ENCODE measurements at regions not wholly inside any gene's neighbourhood (a gene's known extent, or its start where the extent isn't known, plus 50 kb on each side); places are given as distances from the start of the nearest gene placed in this dataset.

DNA sequence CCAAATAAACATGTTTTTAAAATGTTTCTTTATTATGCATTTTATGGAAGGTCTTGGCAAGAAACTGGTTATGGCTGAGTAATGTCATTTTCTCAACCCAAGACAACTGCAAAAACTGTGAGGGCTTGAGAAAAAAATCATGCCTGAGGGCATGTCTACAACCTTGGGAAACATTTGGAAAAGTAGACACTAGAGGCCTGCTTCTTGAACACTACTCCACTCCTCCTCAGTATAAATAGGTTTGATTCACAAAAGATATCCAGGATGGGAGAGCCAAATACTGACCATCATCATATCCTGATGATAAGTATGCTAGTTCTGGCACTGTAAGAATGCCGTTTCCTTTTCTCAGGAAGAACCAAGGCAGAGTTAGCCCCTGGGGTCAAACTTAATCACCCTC, 71.1 kb downstream of the OSR1 start:
- no peak for DNase-seq (ENCODE audit: low read depth)
- TF ChIP-seq, protein P1, sequence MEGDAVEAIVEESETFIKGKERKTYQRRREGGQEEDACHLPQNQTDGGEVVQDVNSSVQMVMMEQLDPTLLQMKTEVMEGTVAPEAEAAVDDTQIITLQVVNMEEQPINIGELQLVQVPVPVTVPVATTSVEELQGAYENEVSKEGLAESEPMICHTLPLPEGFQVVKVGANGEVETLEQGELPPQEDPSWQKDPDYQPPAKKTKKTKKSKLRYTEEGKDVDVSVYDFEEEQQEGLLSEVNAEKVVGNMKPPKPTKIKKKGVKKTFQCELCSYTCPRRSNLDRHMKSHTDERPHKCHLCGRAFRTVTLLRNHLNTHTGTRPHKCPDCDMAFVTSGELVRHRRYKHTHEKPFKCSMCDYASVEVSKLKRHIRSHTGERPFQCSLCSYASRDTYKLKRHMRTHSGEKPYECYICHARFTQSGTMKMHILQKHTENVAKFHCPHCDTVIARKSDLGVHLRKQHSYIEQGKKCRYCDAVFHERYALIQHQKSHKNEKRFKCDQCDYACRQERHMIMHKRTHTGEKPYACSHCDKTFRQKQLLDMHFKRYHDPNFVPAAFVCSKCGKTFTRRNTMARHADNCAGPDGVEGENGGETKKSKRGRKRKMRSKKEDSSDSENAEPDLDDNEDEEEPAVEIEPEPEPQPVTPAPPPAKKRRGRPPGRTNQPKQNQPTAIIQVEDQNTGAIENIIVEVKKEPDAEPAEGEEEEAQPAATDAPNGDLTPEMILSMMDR (IDR thresholded peaks at IDR 0.05; ENCODE audit: insufficient read depth, low read depth, low read length, missing control alignments) = no peak
- H3K4me3 ChIP-seq (ENCODE audit: low read depth, low read length) = no peak overlapping the region

- TF ChIP-seq, protein P1 (IDR thresholded peaks at IDR 0.05; ENCODE audit: insufficient read depth, low read depth, low read length, missing control alignments) = no peak
- H3K4me3 ChIP-seq (ENCODE audit: low read depth, low read length) = no peak overlapping the region
These were observed 76.1 kb downstream of the OSR1 start for GRCh38 chr2:19282305-19282704.

GRCh38 chr2:19274439-19274838, 84.0 kb downstream of the OSR1 start:
- TF ChIP-seq, protein P1 (IDR thresholded peaks at IDR 0.05; ENCODE audit: insufficient read depth, low read depth, low read length, missing control alignments) = no peak
- no peak for DNase-seq (ENCODE audit: low read depth)
- H3K4me3 ChIP-seq (ENCODE audit: low read depth, low read length) = no peak overlapping the region

More at GRCh38 chr2:19282305-19282704, 76.1 kb downstream of the OSR1 start:
- no peak for DNase-seq (ENCODE audit: low read depth)

DNA sequence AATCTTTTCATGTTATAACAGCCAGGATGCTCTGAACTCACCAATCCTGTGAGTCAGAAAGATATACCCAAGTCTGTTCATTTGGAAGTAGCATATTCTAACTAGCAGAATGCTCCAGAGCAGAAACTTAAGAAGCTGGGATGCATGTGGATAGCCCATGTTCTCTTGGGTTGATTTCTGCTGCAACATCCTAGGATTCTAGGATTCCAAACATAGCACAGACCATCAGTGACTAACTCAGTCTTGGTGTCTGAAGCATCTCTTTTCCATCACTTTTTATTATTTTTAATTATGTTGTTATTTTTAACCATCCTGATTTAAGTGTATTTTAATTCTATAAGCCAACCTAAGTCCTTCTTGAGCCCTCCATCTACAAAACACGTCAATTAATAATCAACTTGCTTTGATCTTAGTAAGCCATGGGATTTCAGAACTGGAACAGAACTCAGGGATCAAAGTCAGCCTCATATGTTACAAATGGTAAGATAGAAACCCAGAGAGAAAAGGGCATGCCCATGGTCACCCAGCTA, 85.4 kb downstream of the OSR1 start:
- TF ChIP-seq, protein P1 (IDR thresholded peaks at IDR 0.05; ENCODE audit: insufficient read depth, low read depth, low read length, missing control alignments) = no peak
- DNase-seq (ENCODE audit: low read depth) = no peak
- H3K4me3 ChIP-seq (ENCODE audit: low read depth, low read length) = no peak overlapping the region

- TF ChIP-seq, protein P1 (IDR thresholded peaks at IDR 0.05; ENCODE audit: insufficient read depth, low read depth, low read length, missing control alignments) = no peak
- H3K4me3 ChIP-seq (ENCODE audit: low read depth, low read length) = no peak overlapping the region
- DNase-seq (ENCODE audit: low read depth) = no peak
These were observed 86.4 kb downstream of the OSR1 start for GRCh38 chr2:19272039-19272438.

- TF ChIP-seq, protein P1 (IDR thresholded peaks at IDR 0.05; ENCODE audit: insufficient read depth, low read depth, low read length, missing control alignments) = no peak
- DNase-seq (ENCODE audit: low read depth) = no peak
- no peak overlapping the region for H3K4me3 ChIP-seq (ENCODE audit: low read depth, low read length)
These were observed 93.6 kb downstream of the OSR1 start for GRCh38 chr2:19264852-19265251.

- no peak overlapping the region for H3K4me3 ChIP-seq (ENCODE audit: low read depth, low read length)
- TF ChIP-seq, protein P1 (IDR thresholded peaks at IDR 0.05; ENCODE audit: insufficient read depth, low read depth, low read length, missing control alignments) = no peak
- no peak for DNase-seq (ENCODE audit: low read depth)
These were observed 96.3 kb downstream of the OSR1 start for GRCh38 chr2:19262150-19262549.
